ENCODE measurements at regions not wholly inside any gene's neighbourhood (a gene's known extent, or its start where the extent isn't known, plus 50 kb on each side); places are given as distances from the start of the nearest gene placed in this dataset.

- Histone ChIP-seq H3K9me1 (ENCODE audit: control insufficient read depth, insufficient read depth, low read length) (no peaks in the 10 kb centered on the region), H3K79me2 (ENCODE audit: control insufficient read depth, insufficient read depth, low read length) (no peaks in the 10 kb centered on the region), H3K27me3 (ENCODE audit: control insufficient read depth in 2 of 2, insufficient read depth in 2 of 2, low read length in 2 of 2) (no peaks in the 10 kb centered on the region; a peak in 1 of 5 replicates), H3K36me3 (ENCODE audit: control insufficient read depth, insufficient read depth, low read length) (no peaks in the 10 kb centered on the region), H3K27ac (ENCODE audit: extremely low read depth, low read depth, low read length) (no peak overlapping the region), H3K4me2 (ENCODE audit: insufficient read depth, low read length) (no peak overlapping the region), H3K9ac (ENCODE audit: insufficient read depth in 1 of 2, low read depth in 2 of 2, low read length in 2 of 2) (no peak overlapping the region), H4K20me1 (replicated peaks; ENCODE audit: control insufficient read depth, insufficient read depth, low read length) (no peaks in the 10 kb centered on the region), H3K4me1 (replicated peaks in 1 of 2; ENCODE audit: control insufficient read depth in 2 of 2, insufficient read depth in 2 of 2, low read length in 2 of 2) (no peaks in the 10 kb centered on the region), H3K9me3 (replicated peaks; ENCODE audit: control insufficient read depth, insufficient read depth, low read depth, low read length) (no peaks in the 10 kb centered on the region), H3K4me3 (no peak overlapping the region), H2AFZ (ENCODE audit: low read depth, low read length) (no peak overlapping the region)
- TF ChIP-seq HINFP (tag; conservative IDR thresholded peaks at IDR 0.05; ENCODE audit: low read depth) (no peak), PHF20 (IDR thresholded peaks at IDR 0.05; ENCODE audit: partially characterized antibody) (no peak), POLR2G (IDR thresholded peaks at IDR 0.05; ENCODE audit: low read depth, low read length) (no peak), ZNF780A (CRISPR knock-in tag; IDR thresholded peaks at IDR 0.05) (no peak)
- TF ChIP-seq, protein P1, sequence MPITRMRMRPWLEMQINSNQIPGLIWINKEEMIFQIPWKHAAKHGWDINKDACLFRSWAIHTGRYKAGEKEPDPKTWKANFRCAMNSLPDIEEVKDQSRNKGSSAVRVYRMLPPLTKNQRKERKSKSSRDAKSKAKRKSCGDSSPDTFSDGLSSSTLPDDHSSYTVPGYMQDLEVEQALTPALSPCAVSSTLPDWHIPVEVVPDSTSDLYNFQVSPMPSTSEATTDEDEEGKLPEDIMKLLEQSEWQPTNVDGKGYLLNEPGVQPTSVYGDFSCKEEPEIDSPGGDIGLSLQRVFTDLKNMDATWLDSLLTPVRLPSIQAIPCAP (CRISPR knock-in tag; IDR thresholded peaks at IDR 0.05; ENCODE audit: borderline replicate concordance) = no peak
- ATAC-seq (no peak), DNase-seq (ENCODE audit: extremely low read depth in 1 of 4, low spot score in 3 of 4) (no peak), FAIRE-seq (no peak)
- WGBS (ENCODE audit: insufficient coverage, low coverage, missing lambda C conversion rate) = 1% methylated on average over 4 of the region's 4 CpGs
- in situ Hi-C loops (cut with MboI) (no loop called here), intact Hi-C loops (cut with micrococcal nuclease) (no loop called here)
- ChIA-PET POLR2A (no interaction called here), CTCF (ENCODE audit: low intra/inter-chr PET ratio) (no interaction called here)
- BruUV-seq (replicated peaks) = no TSS peak
These were observed 210.7 kb upstream of the PWP1 start for GRCh38 chr12:107474639-107475539.
